Activated naive CD4-positive, alpha-beta T cell treated with anti-CD3 and anti-CD28 coated beads, Interleukin-2, amount 50 U/mL, for 24 hours (primary cell): ENCODE measurements at regions not wholly inside any gene's neighbourhood (a gene's known extent, or its start where the extent isn't known, plus 50 kb on each side); places are given as distances from the start of the nearest gene placed in this dataset.

ENCODE experiments used
- H3K27ac Mint-ChIP-seq: one replicate; pipeline ENCODE4 v1.8.0; 2021; ENCODE audit warnings: mild to moderate bottlenecking, mixed read lengths
- H3K27me3 Mint-ChIP-seq: one replicate; pipeline ENCODE4 v1.8.0; 2021; ENCODE audit warnings: mixed read lengths
- H3K36me3 Mint-ChIP-seq: one replicate; pipeline ENCODE4 v1.8.0; 2021; ENCODE audit warnings: mixed read lengths
- H3K4me1 Mint-ChIP-seq: one replicate; pipeline ENCODE4 v1.8.0; 2021; ENCODE audit warnings: mixed read lengths
- H3K4me3 Mint-ChIP-seq: one replicate; pipeline ENCODE4 v1.8.0; 2021; ENCODE audit warnings: mild to moderate bottlenecking, mixed read lengths
- H3K9me3 Mint-ChIP-seq: one replicate; pipeline ENCODE4 v1.8.0; 2021; ENCODE audit warnings: mixed read lengths

DNA sequence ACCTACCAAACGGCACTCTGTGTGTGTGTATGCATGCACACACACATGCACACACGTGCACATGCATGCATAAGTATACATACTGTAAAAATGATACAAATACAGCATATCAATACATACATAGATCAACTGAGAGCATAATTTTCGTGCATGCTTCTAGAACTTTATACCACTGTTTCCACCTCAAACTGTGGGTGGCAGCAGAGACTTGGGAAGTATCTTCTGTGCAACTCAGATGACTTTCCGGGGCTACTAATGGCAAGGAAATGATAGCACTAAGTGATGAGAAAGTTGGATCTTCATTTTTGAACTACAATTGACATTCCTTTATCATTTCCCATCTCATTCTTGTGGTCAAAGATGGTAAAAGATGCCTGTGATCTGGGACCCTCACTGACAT is 570.7 kb downstream of the REEP3 start:
- Mint-ChIP-seq H3K27ac (no peak overlapping the region), H3K4me3 (no peak overlapping the region), H3K4me1 (no peaks in the 10 kb centered on the region)

DNA sequence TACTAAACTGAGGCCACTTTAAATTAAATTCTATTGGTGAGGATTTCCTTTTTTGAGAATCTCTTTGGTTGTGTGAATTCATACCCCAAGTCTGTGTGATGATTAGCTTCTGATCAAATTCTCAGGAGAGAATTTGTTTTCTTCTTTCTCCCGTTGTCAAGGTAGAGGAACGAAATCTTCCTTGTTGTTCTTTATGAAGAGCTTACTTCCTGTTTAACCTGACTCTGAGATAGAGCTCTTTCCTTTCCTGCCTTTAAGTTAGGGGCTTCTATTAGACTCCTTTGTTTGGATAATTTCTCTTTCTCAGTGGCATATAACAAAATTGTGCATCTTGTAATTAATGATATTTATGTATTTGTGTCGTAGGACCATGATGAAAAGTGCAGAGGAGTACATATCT is 572.1 kb downstream of the REEP3 start:
- H3K36me3 Mint-ChIP-seq: no peaks in the 10 kb centered on the region
- no peaks in the 10 kb centered on the region for H3K4me1 Mint-ChIP-seq
- H3K9me3 Mint-ChIP-seq: no peaks in the 10 kb centered on the region
- H3K27ac Mint-ChIP-seq: no peak overlapping the region
- H3K4me3 Mint-ChIP-seq: no peak overlapping the region
- H3K27me3 Mint-ChIP-seq: no peaks in the 10 kb centered on the region

More for the DNA sequence above, 570.7 kb downstream of the REEP3 start:
- H3K36me3 Mint-ChIP-seq: no peaks in the 10 kb centered on the region
- no peaks in the 10 kb centered on the region for H3K9me3 Mint-ChIP-seq
- no peaks in the 10 kb centered on the region for H3K27me3 Mint-ChIP-seq

DNA sequence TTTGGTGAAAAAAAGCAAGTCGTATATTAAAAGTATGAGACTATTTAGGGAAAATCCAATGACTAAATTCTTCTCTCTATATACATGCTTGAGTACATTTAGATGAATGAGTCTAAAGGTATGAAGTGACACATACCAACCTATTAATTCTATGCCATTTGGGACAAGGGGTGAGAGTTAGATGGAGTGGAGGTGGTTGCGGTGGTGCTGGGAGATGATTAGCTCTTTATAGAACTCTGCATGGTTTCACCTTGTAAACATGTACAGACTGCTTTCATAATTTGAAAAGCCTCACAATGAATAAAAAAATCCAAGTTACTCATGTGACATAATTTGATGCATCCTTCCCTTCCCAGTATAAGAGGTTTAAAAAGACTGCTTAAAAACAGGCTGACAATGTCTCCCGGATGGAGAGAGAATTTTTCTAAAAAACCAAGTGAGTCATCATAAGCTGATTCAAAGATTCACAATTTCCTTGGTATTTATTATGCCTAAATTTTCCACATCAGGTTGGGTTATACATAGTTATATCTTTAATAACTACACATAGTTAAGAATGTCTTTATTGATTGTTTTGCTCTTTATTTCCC is 572.8 kb downstream of the REEP3 start:
- no peak overlapping the region for H3K4me3 Mint-ChIP-seq
- H3K36me3 Mint-ChIP-seq: no peaks in the 10 kb centered on the region
- H3K9me3 Mint-ChIP-seq: no peaks in the 10 kb centered on the region
- no peaks in the 10 kb centered on the region for H3K27me3 Mint-ChIP-seq
- H3K4me1 Mint-ChIP-seq: no peaks in the 10 kb centered on the region
- no peak overlapping the region for H3K27ac Mint-ChIP-seq

DNA sequence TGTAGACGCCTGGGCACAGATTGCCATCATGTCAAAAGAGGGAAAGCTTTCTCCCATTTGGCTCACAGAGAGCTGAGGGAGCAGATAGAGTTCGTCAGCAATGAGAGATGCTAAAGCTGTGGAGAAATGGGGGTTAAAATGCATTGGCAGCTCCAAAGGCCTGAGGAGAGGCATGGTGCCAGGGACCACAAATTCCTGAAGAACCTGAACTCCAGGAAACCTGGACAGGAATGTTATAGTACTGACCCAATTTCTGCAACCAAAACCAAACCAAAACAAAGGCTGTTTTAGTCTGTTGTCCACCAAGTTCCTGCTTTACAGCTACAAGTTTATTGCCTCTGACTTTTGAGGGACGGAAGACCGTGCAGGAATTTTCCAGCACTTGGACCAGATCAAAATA is 575.7 kb downstream of the REEP3 start:
- no peaks in the 10 kb centered on the region for H3K4me1 Mint-ChIP-seq
- no peak overlapping the region for H3K27ac Mint-ChIP-seq
- no peaks in the 10 kb centered on the region for H3K27me3 Mint-ChIP-seq
- H3K4me3 Mint-ChIP-seq: no peak overlapping the region
- H3K36me3 Mint-ChIP-seq: no peaks in the 10 kb centered on the region
- H3K9me3 Mint-ChIP-seq: no peaks in the 10 kb centered on the region

DNA sequence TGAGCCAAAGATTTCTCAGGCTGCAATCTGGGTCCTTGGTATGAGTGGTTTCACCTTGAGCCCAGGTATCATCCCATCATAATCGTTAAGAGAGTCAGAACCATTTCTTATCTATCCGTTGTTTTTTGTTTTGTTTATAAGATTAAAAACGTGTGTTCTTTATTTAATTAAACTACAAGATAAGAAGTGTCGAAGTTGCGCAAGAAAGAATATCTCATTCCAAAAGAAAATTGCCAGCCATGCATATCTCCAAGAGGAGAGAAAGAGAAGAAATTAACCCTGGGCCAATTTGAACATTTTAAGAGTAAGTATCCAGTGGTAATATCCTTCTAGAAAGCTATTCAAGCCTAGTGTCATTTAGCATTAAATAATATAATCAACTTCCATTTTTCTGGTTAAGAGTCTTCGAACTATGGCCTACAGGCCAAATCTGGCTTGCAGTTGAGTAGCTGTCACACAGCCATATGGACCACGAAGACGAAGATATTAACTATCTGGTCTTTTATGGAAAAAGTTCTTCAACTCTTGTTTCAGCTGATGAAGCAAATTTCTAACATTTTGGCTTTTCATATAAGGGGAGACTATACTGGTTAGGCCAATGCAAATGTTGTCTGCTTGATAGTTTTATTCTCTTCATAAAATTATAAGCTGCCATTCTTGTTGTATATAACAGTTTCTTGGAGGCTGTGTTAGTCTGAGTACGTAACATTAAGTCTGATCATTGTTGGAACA is 576.4 kb downstream of the REEP3 start:
- H3K27me3 Mint-ChIP-seq: no peaks in the 10 kb centered on the region
- H3K36me3 Mint-ChIP-seq: no peaks in the 10 kb centered on the region
- no peaks in the 10 kb centered on the region for H3K4me1 Mint-ChIP-seq
- H3K9me3 Mint-ChIP-seq: no peaks in the 10 kb centered on the region
- H3K27ac Mint-ChIP-seq: no peak overlapping the region
- H3K4me3 Mint-ChIP-seq: no peak overlapping the region

DNA sequence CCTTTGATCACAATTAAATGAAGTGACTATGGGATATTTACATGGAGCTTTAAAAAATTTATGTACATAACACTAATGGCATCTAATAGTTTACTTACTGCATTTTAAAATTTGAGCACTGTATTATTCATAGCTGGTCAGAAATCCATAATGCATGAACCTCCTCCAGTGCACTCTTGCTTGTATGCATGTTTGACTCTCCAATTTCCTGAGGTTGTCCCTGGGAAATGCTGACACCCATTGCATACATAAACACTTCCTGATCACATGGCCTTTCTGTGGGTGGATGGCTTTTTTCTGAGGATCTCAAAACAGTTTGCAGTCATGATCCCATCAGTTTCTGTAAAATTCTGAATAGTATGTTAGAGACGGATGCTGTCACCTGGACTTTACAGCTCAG is 577.8 kb downstream of the REEP3 start:
- H3K27ac Mint-ChIP-seq: no peak overlapping the region
- no peak overlapping the region for H3K4me3 Mint-ChIP-seq
- H3K27me3 Mint-ChIP-seq: no peaks in the 10 kb centered on the region
- H3K9me3 Mint-ChIP-seq: no peaks in the 10 kb centered on the region
- H3K36me3 Mint-ChIP-seq: no peaks in the 10 kb centered on the region
- no peaks in the 10 kb centered on the region for H3K4me1 Mint-ChIP-seq

DNA sequence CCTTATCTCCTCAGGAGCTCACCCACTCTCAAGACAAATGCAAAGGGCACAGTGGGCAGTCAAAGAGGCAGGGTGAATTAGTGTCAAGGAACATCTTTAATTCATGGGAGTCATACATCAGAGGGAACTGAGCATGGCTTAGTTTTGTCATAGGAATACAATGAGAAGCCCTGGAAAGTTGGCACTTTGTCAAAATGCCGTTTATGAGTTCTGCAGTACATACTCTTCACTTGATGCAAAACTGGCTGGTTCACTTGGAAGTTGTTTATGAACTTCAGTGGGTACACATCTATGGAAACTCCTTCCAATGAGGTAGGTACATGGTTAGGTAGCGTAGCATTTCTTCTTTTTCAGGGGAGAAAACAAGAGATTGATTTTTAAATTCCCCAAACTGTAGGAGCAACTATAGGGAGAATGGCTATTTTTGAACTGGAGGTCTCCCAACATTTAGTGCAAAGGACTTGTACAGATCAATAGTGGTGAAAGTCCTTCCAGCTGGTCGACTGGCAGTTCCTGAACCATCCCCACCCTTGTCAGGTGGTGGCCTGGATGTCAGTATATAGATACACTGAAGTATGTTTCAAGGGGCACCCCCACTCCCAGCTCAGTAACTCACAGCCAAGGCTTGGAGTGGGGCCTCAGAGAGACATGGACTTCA is 580.5 kb downstream of the REEP3 start:
- Mint-ChIP-seq H3K9me3 (no peaks in the 10 kb centered on the region), H3K27me3 (no peaks in the 10 kb centered on the region), H3K36me3 (no peaks in the 10 kb centered on the region), H3K4me3 (no peak overlapping the region), H3K27ac (no peak overlapping the region), H3K4me1 (no peaks in the 10 kb centered on the region)

DNA sequence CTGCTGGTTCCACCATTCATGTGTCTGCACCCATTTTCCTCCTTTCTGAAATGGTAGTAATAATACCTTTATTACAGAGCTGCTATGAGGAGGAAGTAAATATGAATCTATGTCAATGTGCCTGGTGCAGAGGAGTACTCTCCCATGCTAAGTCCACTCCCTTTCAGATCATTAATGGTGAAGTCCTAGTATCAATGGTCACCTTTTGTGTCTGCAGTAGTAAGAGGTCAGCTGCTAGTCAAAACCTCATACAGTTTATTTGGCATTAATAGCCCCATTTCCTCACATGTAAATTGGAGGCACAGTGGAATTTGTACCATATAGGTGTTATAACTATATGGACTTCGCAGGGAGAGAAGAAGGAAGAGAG is 581.0 kb downstream of the REEP3 start:
- Mint-ChIP-seq H3K9me3 (no peaks in the 10 kb centered on the region), H3K4me1 (no peaks in the 10 kb centered on the region), H3K27me3 (no peaks in the 10 kb centered on the region), H3K27ac (no peak overlapping the region), H3K36me3 (no peaks in the 10 kb centered on the region), H3K4me3 (no peak overlapping the region)

DNA sequence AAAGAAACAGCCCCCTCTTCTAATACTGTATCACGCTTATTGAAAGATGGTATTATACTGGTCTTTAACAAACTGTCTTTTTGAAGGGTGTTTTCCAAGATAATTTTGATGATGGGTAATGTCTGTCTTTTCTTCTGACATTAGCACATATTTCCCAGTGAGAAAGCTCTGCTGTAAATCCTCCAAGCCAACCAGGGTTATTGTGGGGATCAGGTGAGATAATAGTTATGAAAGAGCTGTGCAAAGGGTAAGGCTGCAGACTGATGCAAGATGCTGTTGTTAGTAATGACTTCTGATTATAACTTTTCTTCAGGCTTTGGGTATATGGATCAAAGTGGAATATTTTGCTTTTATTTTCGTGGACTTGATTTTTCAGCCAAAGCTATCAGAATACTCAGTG is 581.7 kb downstream of the REEP3 start:
- no peak overlapping the region for H3K27ac Mint-ChIP-seq

DNA sequence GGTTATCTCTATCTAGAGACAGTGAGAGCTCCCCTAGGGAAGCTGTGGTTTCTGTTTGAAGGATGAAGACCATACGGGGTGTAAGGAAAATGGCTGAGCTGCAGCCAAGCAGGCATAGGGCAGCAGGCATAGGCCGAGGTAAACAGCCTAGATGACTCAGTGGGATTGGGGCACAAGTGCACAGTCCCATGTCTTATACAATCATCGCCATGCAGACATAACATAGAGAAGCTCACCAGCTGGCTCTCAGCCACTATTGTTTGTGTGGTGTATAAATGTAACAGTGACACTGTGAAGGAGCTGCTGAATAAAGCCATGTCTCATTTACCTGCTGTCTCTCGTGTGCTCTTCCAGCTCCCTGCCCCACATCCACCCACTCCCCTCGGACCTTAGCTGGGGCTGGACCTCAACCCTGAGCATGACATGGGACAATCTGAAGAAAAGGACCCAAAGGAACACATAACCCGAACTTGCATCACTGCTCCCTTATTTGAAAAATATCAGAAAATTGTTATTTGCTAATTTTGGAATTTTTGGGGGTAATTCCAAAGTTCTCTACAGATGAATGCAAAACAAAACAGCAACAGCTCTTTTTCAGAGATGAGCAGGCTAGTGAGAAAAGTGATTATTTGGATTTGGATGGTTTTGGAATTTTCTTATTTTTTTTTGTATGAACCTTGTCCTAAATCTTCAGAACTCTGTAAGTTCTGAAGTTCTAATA is 582.7 kb downstream of the REEP3 start:
- H3K27me3 Mint-ChIP-seq: no peaks in the 10 kb centered on the region

More for the DNA sequence above, 581.7 kb downstream of the REEP3 start:
- Mint-ChIP-seq H3K4me3 (no peak overlapping the region), H3K9me3 (no peaks in the 10 kb centered on the region), H3K36me3 (no peaks in the 10 kb centered on the region), H3K27me3 (no peaks in the 10 kb centered on the region), H3K4me1 (no peaks in the 10 kb centered on the region)

DNA sequence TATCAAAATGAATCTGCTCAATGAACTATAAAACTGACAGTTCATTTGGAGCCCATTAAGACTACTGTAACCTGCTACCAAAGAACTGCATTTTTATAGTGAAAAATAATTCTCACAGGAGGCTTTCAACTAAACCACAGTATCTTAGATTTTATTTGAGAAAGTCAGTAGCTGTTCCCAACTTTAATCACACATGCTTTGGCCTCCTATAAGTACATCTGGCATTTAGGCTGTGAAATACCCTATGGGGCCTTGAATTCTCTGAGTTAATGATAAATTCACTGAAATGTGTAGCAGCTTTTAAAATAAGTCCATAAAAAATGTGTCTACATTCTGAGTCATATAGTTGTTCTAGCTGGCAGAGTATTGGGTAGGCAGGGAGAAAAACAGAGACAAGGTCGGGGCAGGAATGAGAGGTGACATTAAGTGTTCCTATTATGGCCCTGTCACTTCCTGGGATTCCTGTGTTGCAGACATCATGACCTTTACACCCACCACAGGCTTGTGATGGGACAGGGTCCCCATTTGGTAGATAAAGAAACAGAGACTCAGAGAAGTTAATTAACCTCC is 588.8 kb downstream of the REEP3 start:
- Mint-ChIP-seq H3K4me3 (no peak overlapping the region), H3K36me3 (no peaks in the 10 kb centered on the region), H3K4me1 (peaks cover 5% of the 10 kb centered on the region), H3K27me3 (no peaks in the 10 kb centered on the region), H3K9me3 (no peaks in the 10 kb centered on the region), H3K27ac (no peak overlapping the region)

More for the DNA sequence above, 582.7 kb downstream of the REEP3 start:
- no peaks in the 10 kb centered on the region for H3K36me3 Mint-ChIP-seq
- no peak overlapping the region for H3K27ac Mint-ChIP-seq
- H3K4me3 Mint-ChIP-seq: no peak overlapping the region
- H3K9me3 Mint-ChIP-seq: no peaks in the 10 kb centered on the region
- no peaks in the 10 kb centered on the region for H3K4me1 Mint-ChIP-seq

DNA sequence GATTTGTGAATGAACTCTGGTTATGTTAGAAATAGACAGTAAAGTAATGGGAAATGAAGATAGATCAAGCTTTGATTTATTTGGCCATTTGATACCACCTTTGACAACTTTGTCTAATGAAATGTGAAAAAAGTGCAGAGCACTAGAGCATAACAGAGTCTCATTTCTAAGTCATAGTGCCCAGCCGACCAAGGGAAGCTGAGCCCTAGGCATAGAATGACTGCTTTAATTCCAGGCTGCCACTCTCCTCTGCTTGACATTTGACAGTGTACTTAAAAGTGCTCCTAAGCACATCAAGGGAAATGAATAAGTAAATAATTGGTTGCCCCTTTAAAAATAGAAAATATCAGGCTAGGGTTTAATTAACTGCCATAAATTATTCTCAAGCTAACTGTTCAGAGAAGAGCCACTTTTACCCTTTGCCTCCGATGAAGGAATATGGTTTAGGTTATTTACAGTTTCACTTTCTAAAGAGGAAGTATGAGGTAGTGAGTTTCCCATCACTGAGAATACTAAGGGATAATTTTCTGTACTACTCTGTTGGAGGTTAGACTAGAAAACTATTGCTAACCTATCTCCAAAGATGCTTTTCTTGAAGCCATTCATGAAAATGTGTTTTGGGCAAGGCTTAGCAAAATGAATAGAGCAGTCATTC is 591.6 kb downstream of the REEP3 start:
- Mint-ChIP-seq H3K4me1 (peaks cover 5% of the 10 kb centered on the region), H3K27me3 (no peaks in the 10 kb centered on the region), H3K9me3 (no peaks in the 10 kb centered on the region), H3K4me3 (peak overlapping the region; percentile 8), H3K27ac (no peak overlapping the region), H3K36me3 (no peaks in the 10 kb centered on the region)

DNA sequence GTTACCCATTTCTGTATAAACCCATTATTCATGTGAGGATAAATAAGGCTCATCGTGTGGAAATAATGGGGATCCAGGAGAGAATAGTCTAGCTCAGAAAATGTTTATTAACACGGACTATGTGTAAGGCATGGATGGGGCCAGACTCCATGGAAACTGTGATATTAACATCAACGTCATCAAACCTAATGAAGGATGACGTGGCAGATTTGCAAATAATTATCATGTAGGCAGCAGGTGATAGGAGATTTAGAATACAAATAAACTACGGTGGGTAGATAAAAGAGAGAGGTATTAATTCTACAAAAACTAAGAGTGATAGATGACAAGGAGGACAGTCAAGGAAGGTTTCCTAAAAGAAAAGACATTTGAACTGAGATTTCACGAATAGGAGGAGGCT is 592.2 kb downstream of the REEP3 start:
- Mint-ChIP-seq H3K36me3 (no peaks in the 10 kb centered on the region), H3K27ac (no peak overlapping the region), H3K9me3 (no peaks in the 10 kb centered on the region), H3K27me3 (no peaks in the 10 kb centered on the region), H3K4me3 (no peak overlapping the region), H3K4me1 (peaks cover 5% of the 10 kb centered on the region)

DNA sequence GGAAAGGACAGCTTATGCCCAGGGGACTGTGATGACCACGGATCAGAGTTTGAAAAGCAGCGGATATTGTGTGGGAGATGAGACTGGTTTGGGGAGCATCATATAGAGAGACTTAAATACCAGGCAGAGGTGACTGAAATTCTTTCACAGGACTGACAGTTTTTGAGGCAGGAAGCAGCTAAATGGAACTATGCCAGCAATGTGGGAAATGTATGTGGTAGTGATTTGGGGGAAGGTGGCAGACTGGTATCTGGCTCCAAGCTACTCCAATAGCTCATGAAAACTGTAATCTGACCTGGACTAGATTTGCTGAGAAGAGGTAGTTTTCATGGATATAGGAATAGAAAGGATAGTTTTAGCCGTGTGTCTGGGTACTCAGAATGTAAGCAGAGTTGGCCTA is 592.6 kb downstream of the REEP3 start:
- Mint-ChIP-seq H3K27ac (peak overlapping the region; percentile 18), H3K27me3 (no peaks in the 10 kb centered on the region), H3K4me1 (peaks cover 5% of the 10 kb centered on the region), H3K36me3 (no peaks in the 10 kb centered on the region), H3K9me3 (no peaks in the 10 kb centered on the region), H3K4me3 (no peak overlapping the region)

DNA sequence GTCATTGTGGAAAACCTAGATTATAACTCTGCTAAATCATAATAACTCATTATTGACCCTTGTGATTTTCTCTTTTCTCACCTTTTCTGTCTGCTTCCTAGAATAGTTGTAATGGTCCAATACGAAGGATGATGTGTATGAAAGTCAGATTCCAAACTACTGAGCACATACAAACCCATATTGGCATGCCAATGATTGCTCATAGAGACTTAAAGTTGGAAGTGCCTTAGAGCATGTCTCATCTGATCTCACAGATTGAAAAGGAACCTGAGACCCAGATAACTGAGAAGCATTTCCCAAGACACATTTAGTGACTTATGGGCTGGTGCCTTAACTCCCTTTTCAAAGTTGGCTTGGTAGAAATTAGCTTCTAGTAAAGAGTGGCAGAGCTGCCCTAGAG is 594.3 kb downstream of the REEP3 start:
- no peak overlapping the region for H3K4me3 Mint-ChIP-seq
- no peaks in the 10 kb centered on the region for H3K27me3 Mint-ChIP-seq
- peaks cover 5% of the 10 kb centered on the region for H3K4me1 Mint-ChIP-seq
- no peaks in the 10 kb centered on the region for H3K9me3 Mint-ChIP-seq
- no peaks in the 10 kb centered on the region for H3K36me3 Mint-ChIP-seq
- no peak overlapping the region for H3K27ac Mint-ChIP-seq
